GM19351 (cell line): ENCODE measurements at regions not wholly inside any gene's neighbourhood (a gene's known extent, or its start where the extent isn't known, plus 50 kb on each side); places are given as distances from the start of the nearest gene placed in this dataset.
"Not testable (repeated sequence)": the region's sequence is repeated elsewhere in the genome, so short reads cannot be mapped to it uniquely, and the experiment has no call there.

Source experiments
- ATAC-seq: cut with Tn5 transposase; IDR thresholded peaks from one replicate; pipeline ENCODE4 v1.9.1; 2021; ENCODE audit warnings: mild to moderate bottlenecking, moderate library complexity; ENCODE audit not compliant: unreplicated experiment

DNA sequence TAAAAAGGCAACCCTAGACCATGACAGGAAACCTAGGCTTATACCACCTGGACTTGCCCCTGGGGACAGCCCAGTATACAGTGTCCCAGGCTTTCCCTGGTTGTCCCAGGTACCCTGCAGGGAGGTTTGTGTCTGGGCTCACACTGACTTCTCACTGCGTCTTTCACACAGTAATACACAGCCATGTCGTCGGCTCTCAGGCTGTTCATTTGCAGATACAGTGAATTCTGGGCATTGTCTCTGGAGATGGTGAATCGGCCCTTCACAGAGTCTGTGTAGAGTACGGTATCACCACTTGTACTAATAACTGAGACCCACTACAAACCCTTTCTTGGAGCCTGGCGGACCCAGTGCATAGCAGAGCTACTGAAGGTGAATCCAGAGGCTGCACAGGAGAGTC lies 1116.6 kb downstream of the TMEM121 start:
- not testable (repeated sequence) for ATAC-seq

DNA sequence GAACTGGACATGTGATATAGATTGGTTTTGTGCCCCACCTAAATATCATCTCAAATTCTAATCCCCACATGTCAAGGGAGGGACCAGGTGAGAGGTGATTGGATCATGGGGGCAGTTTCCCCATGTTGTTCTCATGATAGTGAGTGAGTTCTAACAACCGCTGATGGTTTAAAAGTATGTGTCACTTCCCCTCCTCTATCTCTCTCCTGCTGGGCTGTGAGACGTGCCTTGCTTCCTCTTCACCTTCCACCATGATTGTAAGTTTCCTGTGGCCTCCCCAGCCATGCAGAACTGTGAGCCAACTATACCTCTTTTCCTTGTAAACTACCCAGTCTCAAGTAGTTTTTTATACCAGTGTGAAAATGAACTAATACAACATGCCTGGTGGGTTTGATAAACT lies 1122.5 kb downstream of the TMEM121 start:
- not testable (repeated sequence) for ATAC-seq

DNA sequence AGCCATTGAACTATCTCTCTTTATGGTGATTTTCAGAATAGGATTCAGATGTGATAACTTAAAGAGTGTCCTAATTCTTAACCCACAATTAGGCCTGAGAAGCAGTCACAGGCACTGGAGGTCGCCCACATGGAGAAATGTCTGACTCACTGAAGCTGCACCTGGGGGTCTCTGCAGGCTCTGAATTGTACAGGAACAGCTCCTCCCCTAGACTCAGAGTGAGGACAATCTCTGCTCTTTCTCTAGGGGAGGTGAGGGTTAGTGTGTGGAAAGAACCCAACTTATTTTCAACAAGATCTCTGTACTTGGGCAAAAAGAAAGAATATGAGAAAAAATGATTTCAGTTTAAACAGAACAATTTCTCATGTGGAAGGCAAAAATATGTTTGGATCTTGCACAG lies 1124.6 kb downstream of the TMEM121 start:
- ATAC-seq: no peak

DNA sequence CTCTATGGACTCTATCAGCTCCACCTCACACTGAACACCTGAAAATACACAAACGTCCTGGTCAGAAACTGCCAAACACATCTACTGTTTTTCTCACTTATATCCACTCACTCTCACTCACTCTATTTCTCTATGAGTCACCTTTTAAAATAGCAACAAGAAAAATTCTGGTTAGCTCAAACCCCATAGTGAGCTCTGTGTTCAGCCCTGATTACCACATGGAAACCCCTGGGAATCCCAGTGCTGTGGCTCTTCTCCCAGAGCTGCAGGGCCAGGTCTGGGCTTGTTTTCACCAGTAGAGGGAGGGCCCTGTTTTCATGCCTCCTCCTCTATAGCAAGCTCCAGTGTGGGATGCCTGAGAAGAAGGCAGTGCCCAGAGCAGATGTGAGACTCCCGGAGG lies 1126.1 kb downstream of the TMEM121 start:
- no peak for ATAC-seq

DNA sequence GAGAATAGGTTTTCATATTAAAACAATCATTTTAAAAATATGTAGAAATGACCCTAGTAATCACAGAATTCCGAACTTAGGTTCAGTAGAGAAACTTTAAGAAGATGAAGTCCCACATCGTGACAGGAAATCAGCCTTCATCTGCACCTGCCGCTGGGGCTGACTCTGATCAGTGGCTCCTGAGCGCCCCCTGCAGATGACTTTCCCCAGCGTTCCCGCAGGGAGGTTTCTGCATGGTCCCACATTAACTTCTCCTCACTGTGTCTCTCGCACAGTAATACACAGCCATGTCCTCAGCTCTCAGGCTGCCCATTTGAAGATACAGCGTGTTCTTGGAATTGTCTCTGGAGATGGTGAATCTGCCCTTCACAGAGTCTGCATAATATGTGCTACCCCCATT lies 1131.1 kb downstream of the TMEM121 start:
- no peak for ATAC-seq

DNA sequence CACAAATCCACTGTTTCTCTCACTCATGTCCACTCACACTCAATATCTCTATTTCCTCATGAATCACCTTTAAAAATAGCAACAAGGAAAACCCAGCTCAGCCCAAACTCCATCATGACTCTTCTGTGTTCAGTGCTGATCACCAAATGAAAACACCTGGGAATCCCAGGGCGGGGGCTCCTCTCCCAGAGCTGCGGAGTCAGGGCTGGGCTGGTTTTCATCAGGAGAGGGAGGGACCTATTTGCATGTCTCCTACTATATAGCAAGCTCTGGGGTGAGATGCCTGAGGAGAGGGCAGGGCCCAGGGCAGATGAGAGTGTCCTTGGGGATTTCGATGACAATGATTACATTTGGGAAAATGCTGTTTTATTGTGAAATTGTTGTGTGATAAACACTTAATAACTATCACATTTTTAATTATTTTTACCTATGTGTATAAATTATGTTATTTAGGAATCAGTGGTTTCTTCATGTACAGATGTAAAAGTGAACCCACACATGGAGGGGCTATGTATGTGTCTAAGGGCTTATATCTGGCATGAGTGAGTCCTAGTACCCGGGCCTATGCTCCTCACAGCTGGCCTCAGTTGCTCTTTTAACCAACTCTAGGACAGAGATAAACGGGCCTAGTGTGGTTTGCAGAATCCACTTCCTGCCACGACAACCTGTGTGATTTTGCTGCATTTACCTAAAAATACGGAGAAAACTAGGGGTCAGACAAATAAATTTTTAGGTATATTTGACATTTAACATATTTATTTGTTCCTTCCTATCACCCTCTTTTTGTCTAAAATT lies 1131.9 kb downstream of the TMEM121 start:
- ATAC-seq: not testable (repeated sequence)

DNA sequence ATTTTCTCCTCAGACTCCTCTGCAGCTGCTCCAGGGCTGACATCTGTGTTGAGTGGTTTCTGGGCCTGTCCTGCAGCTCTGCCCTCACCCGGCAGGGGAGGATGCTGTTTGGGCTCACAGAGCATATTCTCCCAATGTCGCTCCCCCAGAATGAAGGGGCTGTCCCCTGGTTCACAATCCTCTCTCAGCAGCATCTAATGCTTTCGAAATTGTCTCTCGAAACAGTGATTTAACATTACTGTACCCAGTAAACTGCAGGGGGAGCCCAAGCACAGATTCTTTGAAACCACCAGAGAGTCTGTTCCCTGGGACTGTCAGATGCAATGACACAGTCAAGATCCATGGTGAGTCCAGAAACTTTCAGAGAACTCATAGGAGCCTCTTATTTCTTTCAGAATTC lies 1135.2 kb downstream of the TMEM121 start:
- ATAC-seq: not testable (repeated sequence)

DNA sequence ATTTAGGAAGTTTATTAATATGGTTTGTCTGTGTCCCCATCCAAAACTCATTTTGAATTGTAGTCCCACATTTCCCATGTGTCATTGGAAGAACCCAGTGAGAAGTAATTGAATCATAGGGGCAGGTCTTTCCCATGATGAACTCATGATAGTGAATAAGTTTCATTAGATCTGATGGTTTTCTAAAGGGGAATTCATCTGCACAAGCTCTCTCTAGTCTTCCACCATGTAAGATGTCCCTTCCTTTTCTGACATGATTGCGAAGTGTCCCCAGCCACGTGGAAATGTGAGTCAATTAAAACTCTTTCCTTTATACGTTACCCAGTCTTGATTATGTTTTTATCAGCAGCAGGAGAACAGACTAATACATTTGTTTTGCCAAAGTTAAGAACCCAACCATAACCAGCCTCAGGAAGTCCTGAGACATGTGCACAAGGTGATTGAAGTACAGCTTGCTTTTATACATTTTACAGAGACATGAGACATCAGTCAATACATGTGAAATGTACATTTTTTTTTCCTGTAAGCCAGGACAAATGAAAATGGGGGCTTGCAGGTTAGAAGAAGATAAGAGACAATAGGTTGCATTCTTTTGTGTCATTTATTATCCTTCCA lies 1136.7 kb downstream of the TMEM121 start:
- ATAC-seq: no peak

DNA sequence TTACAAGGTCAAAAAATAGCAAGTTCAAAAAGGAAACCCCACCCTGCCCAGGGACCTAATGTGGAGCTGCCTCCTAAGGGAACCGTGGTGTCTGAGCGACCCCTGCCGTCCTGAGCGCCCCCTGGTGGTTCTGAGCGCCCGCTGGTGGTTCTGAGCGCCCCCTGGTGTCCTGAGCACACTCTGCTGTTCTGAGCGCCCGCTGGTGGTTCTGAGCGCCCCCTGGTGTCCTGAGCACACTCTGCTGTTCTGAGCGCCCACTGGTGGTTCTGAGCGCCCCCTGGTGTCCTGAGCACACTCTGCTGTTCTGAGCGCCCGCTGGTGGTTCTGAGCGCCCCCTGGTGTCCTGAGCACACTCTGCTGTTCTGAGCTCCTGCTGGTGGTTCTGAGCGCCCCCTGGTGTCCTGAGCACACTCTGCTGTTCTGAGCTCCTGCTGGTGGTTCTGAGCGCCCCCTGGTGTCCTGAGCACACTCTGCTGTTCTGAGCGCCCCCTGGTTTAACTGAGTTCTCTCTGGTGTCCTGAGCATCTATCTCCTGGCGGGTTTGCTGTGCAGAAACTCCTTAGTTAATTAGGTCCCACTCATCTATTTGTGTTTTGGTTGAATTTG lies 1137.5 kb downstream of the TMEM121 start:
- ATAC-seq: peak; percentile 47

DNA sequence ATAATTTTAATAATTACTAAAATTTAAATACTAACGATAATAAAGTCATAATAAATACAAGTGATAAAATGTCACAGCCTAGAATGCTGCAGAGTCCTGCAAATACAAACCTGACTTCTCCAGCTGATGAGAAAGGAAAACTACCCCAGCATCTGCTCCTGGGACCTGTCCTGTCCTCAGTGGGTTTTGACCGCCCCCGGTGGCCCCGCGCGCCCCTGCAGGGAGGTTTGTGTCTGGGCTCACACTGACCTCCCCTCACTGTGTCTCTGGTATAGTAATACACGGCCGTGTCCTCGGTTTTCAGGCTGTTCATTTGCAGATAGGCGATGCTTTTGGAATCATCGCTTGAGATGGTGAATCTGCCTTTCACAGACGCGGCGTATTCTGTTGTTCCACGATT lies 1139.4 kb downstream of the TMEM121 start:
- no peak for ATAC-seq

DNA sequence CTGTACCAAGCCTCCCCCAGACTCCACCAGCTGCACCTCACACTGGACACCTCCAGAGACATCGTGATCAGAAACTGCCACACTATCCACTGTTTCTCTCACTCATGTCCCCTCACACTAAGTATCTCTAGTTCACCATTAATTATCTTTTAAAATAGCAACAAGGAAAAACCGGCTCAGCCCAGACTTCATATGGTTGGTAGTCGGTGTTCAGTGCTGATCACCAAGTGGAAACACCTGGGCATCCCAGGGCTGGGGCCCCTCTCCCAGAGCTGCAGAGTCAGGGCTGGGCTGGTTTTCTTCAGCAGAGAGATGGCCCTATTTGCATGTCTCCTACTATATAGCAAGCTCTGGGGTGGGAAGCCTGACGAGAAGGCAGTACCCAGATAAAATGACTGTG lies 1140.0 kb downstream of the TMEM121 start:
- no peak for ATAC-seq

DNA sequence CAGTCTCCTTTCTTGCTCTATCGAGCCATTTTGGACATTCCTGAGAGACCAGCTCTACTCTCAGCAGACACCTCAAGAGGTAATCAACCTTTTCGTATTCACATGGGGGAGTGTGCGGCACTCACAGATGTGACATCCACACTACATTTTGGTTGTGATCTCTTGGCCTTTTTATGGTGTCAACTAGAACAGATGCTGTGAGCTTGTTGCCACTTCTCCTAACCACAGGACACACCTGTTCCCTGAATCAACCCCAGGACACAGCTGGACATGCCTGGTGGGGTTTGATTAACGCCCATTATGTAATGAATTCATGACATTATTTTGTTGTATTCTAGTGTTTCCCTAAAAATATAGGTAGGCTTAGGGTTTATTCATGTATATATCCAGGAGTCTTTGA lies 1143.6 kb downstream of the TMEM121 start:
- no peak for ATAC-seq

DNA sequence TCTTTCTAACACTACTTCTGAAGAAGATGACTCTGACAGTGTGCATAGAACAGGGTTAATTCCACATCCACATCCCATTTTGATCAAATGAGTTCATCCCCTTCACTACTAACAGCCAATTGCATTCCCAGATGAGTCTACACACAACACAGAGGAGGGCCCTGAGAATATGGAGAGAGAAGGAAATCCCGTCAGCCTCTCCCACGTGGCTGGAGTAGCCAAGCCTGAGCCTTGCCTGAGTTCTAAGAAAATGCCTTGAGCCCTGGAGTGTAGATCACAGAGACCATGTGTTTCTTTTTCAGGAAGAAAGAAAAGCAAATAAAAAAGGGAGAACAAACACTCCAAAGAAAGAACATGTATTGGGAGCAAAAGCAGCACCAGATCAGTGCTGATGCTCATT lies 1147.7 kb downstream of the TMEM121 start:
- ATAC-seq: not testable (repeated sequence)

DNA sequence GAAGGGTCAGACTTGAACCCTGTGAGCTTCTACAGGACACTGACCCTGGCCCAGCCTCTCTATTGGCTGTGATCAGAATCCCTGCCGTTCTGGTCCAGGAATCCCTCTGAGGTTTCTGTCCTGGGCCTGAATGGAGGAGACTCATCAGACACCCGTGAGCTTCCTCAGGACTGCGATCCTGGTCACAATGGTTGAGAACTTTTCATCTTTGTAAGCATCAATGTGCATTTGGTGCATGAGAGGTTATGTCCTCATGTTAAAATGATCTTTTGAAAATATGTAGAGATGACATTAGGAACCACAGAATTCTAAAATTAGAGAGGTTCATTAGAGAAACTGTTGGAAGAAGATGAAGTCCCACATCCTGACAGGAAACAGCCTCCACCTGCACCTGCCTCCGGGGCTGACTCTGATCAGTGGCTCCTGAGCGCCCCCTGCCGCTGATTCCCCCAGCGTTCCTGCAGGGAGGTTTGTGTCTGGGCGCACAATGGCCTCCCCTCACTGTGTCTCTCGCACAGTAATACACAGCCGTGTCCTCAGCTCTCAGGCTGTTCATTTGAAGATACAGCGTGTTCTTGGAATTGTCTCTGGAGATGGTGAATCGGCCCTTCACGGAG lies 1148.2 kb downstream of the TMEM121 start:
- not testable (repeated sequence) for ATAC-seq

DNA sequence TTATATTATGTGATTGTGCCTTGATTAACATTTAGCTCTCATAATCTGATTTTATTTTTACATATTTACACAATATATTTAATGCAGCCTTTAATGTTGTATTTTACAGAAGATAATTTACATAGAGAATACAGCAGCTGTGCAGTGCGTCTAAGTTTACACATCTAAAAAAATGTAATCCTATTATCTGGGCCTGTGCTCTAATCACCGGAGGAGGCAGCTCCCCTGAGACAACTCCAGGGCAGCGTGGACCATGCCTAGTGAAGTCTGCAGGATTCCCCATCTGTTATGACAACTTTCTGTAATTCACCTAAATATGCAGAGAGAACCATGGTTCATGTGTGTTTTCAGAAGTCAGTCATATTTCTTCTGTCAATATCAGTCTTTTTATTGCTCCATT lies 1149.3 kb downstream of the TMEM121 start:
- ATAC-seq: not testable (repeated sequence)

DNA sequence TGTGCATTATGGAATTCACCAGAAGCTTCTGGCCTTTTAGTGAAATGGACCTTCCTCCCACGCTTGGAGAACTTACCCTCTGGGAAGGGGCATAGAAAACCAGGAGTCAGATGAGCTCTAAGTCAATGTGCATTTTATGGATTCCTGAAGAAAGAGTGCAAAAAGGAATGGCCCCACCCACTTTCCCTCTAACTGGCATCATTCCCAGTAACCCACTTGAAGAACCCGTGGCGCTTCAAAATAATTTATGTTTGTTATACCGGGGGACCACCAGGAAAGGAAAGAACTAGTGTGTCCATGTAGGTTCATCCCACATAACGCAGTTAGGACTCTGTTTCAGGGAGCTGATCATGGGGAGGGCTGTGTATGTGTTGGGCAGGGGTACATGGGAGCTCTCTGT lies 1153.4 kb downstream of the TMEM121 start:
- no peak for ATAC-seq

DNA sequence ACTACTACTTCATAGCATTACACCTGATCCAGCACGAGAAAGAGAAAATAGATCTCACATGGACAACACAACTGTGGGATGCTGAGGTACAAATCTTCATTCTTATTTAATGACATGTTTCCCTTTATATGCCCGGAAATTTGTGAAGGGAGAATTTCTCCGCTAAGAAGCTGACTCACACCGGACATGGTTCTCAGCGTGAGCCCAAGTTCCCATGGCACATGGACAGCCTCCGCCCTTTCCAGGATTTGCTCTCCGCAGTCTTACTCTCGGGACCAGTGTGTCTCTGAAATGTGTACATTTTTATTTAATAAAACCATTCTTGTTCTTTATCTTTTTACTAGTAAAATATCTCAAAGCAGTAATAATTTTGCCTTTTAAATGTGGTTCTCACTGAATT lies 1154.8 kb downstream of the TMEM121 start:
- ATAC-seq: no peak

DNA sequence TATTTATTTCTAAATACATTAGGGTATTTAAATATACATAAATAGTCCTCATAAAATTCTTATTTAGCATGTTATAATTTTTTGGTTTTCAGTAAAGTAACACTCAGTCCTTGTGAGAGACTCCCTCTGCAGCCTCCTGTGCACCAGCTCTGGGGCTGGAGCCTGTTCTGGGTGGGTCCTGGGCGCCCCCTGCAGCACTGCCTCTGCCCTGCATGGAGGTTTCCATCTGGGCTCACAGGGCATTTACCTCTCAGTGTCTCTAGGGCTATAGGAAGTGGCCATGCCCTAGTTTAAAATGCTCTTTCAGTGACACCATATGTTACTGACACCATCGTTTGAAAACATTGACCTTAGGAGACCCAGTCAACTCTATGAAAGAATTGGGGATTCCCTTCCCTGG lies 1155.2 kb downstream of the TMEM121 start:
- no peak for ATAC-seq

DNA sequence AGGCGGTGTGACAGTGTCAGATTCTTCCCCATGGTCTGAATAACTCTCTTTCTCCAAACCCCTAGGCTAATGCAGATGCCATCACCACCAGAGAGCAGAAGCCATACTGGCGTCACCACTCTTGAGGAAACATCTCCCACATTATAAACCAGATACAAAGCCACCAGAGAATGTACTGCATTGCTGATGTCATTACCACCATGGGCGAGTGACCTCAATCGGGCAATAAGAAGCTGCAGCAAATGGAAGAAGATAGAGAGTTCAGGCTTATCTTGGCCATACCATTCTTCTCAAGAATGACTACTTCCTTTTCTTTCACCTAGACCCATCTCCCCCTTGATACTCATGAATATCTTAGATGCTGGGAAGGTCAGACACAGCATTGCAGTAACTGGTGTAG lies 1157.2 kb downstream of the TMEM121 start:
- ATAC-seq: no peak

DNA sequence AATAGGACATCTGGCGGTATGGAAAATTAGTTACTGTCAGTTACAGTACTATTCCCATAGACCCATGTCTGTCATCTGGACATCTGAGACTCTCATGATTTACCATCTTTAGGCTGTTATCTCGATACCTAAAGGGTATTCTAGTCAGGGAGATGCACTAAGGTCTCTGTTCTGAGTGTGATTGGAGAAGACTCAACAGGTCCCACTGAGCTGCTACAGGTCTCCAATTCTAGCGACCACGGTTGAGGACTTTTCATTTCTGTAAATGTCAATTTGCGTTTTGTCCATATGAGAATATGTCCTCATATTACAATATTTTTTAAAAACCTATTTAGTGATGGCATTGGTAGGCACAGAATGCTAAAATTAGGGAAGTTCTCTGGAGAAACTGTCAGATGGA lies 1160.2 kb downstream of the TMEM121 start:
- no peak for ATAC-seq

DNA sequence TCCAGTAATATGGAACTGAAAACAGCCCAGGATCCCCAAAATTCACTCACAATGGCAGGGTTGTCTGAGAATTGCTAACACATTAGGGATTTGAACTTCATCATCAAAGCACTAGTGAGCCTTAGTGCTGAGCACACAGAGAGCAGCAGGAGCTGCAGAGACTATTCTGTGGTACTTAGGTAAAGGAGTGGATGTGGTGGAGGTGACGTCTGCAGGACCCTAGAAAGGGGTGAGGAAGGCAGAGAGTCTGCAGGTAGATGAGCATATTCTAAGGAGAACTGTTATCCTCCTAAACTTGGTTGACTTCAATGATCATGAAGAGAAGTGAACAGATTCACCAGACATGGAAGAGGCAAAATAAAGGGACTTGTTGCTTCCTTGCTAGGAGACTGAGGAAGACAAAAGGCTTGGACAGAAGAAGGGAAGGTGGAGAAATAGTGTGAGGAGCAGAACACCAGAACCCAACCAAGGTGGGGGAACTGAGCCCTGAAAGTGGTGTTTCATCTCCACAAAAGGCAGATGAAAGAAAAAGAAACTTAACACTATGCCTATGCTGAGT lies 1164.0 kb downstream of the TMEM121 start:
- ATAC-seq: no peak
